ENCODE measurements at regions not wholly inside any gene's neighbourhood (a gene's known extent, or its start where the extent isn't known, plus 50 kb on each side); places are given as distances from the start of the nearest gene placed in this dataset.
"Not testable (repeated sequence)": the region's sequence is repeated elsewhere in the genome, so short reads cannot be mapped to it uniquely, and the experiment has no call there.

DNA sequence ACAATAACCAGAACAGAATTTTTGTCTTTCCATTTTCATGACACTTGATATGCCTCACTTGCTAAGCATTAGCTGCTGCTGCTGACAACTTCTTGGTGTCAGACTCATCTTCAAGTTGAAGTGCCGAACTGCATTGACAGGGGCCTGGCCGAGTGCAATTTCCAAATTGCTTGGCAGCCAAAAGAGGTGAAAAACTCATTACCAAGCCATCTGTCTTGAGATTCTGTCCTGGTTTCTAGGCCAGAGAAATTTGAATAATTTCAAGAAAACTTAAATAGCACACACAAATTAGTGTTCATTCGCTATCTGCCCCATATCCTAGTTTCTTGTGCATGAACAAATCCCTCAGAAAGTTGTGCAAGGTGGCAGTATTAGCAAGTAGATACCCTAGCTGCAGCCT is 165.3 kb upstream of the RASSF8 start:
- no peak for DNase-seq

DNA sequence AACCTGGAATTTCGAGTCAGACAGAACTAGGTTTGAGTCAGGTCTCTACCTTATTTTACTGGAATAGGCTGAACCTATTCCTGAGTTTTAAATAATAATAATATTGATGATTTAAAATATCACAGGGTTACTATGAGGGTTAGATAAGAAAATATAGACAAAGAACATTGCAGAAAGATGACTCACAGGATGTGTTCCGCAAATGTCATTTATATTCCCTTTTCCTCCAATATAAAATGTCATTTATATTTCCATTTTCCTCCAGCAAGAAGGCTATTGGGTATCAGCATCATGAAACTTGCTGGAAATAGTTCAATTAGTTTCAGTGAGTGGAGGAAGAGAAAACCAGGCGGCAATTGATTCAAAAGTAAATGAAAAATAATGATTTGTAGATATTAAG is 163.9 kb upstream of the RASSF8 start:
- DNase-seq = no peak

DNA sequence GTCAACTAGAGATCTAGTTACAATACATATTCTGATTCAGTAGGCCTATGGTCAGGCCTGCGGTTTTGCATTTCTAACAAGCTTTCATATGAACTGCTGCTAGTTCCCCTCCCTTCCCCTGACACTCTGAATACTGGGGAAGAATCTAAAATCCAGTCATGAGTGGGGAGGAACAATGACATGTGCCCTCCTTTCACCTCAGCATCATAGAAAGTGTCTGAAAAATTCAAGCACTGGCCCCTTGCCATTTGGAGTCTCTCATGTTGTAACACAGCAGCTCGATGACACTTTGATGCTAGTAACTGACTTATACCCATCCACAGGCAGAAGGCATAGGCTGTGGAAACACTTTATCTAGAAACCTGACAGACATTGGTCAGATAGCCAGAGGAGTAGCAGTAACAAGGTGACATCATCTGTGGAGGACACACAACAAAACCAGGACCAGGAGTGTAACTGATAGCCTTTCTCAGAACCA is 161.9 kb upstream of the RASSF8 start:
- DNase-seq = no peak

DNA sequence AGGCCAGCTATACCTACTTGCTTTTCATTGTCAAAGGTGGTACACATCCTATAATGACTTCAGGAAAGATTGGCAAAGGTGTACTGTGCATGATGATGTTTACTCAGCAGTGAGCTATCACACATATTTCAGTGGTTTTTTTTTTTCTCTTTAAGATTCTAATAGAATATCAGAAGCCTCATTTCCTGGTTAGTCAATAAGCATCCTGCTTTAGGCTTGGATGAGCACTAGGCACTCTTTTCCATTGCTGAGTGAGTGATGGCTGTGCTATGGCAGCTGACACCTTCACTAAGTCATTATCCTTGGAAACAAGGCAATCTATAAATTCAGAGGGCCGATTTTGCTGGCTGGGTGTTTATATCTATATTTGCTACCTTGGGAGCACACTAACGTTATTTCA is 161.1 kb upstream of the RASSF8 start:
- no peak for DNase-seq

DNA sequence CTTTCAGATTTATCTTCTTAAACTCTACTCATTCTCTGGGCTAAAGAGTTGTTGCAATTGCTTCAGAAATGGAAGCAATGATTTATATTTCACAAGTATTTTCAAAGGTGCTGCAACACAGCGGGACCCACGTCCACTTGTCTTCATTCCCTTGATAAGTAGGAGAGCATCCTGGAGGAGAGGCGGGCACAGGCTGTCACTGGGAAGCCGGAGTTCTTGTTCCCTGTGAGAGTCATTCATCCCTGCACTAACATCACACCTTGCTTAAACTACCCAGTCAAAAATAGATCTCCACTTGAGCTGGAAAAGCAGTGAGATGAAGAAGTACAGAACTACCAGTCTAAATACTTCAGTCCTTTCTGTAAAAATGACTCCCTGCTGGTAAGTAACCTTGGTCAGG is 160.5 kb upstream of the RASSF8 start:
- DNase-seq = no peak

DNA sequence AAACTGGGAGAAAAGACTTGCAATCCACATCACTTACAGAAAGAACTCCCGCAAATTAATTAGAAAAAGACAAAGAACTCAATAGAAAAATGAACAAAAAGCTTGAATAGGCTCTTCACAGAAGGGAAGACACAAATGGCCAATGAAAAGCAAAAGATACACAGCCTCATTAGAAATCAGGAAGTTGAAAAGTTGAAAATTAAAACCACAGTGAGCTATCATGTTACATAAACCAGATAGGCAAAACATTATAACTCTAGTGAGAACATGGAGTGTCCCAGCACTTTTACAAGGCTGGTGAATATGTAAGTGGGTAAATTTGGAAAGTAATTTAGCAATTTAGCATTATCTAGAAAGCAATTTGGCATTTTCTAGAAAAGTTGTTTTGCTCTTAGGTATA is 158.4 kb upstream of the RASSF8 start:
- no peak for DNase-seq

DNA sequence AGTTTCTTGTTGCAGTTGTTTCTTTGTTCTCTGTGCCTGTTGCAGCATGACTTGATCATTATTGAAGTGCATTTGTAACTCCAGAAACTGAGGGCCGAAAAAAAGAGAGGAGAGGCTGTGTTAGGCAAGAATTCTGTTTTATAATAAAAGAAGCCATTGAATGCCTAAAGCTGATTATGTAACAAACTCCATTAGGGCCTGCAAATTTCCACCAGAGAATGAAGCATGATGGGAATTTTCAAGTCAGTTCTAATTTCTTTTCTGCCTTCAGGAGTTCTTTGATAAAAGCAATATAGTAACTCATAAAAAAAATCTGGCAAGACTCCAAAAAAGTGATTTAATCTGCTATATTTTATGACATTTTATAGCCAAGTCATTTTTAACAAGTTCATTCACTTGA is 156.7 kb upstream of the RASSF8 start:
- DNase-seq = no peak

DNA sequence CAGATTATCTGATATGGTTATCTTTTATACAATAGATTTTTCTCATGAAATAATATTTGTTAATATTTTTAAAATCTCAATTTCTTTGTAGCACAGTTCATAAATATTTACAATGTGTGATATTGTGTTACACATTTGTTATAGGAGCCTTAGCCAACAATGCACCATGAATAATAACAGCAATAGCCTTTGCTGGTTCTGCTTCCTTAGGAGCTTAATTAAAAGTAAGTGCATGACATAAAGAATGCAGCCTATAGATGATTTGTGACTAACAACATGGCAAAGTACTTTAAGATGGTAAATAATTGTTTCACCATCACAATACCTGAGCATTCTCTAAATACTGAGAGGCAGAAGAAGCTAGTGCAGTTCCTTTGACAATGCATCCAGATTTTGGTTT is 156.3 kb upstream of the RASSF8 start:
- DNase-seq = no peak

DNA sequence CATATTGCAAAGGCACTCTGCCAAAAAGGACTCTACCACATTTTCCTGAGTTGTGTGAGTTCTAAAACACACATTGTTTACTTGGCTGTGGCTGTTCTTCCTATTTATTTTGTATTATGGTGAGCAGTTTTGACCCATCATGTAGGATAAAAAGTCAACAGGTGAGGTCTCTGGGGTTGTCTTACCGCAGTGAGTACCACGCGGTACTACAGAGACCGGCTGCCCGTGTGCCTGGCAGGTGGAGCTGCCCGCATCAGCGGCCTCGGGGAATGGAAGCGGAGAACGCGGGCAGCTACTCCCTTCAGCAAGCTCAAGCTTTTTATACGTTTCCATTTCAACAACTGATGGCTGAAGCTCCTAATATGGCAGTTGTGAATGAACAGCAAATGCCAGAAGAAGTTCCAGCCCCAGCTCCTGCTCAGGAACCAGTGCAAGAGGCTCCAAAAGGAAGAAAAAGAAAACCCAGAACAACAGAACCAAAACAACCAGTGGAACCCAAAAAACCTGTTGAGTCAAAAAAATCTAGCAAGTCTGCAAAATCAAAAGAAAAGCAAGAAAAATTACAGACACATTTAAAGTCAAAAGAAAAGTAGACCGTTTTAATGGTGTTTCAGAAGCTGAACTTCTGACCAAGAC is 155.3 kb upstream of the RASSF8 start:
- not testable (repeated sequence) for DNase-seq

DNA sequence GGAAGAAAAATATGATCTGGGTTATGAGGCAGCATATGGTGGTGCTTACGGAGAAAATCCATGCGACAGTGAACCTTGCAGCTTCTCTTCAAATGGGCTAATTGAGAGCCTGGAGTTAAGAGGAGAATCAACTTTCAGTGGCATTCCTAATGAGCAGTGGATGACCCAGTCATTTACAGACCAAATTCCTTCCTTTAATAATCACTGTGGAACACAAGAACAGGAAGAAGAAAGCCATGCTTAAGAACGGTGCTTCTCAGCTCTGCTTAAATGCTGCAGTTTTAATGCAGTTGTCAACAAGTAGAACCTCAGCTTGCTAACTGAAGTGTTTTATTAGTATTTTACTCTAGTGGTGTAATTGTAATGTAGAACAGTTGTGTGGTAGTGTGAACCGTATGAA is 154.2 kb upstream of the RASSF8 start:
- not testable (repeated sequence) for DNase-seq

DNA sequence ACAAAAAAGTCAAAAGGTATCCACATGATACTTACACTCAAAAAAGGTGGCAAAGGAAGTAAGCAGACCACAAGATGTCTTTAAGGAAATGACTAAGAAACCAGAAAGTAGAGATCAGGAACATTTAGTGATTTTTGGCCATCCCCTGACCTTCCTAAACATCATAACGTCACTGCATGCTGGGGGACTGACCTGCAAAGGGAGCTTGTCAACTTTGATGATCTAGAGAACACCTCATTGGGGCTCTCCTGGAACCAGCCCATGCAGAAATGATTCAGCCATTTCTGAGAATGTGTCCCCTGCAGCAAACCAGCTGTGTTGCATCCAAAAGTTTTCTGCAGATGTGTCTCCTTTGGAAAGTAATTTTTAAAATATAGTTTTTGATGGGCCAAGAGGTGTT is 152.2 kb upstream of the RASSF8 start:
- no peak for DNase-seq

DNA sequence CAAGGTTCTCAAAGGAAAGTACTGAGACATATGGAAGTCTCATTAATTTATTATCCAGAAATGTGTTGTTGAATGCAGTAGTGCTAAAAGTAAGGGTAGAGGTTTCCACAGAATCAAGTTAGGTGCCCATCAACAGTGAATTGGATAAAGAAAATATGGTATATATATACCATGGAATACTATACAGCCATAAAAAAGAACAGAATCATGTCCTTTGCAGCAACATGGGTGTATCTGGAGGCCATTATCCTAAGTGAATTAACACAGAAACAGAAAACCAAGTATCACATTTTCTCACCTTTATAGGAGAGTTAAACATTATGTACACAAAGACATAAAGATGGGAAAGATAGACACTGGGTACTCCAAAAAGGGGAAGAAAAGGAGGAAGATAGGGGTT is 149.9 kb upstream of the RASSF8 start:
- no peak for DNase-seq

DNA sequence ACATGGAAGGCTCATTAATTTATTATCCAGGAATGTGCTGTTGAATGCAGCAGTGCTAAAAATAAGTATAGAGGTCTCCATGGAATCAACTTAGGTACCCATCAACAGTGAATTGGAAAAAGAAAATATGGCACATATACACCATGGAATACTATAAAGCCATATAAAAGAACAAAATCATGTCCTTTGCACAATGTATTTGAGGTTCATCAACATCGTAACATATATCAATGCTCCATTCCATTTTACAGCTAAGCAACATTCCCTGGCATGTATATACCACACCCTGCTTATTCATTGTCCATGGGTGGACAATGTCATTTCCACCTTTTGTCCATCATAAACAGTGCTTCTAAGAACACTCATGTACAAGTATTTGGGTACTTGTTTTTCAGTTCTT is 147.8 kb upstream of the RASSF8 start:
- no peak for DNase-seq

DNA sequence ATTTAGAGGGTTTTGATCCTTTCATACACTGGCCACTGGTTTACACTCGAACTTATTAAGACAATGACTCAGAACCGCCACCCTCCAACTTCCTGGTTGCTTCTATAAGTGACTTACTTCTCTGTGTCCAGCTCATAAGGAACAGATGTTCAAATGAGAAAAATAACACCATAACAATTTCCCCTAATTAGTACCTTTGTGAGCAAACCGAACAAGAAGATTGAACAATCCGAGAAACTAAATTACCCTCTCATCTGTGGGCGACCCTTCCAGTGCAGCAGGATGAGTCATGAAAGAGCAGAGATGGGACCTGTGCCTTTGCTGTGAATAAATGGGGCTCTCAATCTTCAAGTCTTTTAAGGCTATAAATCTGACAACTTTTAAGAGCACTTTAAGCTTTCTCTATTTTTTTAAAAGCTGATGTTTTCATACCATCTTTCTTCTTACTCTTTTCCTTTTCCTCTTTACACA is 146.8 kb upstream of the RASSF8 start:
- no peak for DNase-seq

DNA sequence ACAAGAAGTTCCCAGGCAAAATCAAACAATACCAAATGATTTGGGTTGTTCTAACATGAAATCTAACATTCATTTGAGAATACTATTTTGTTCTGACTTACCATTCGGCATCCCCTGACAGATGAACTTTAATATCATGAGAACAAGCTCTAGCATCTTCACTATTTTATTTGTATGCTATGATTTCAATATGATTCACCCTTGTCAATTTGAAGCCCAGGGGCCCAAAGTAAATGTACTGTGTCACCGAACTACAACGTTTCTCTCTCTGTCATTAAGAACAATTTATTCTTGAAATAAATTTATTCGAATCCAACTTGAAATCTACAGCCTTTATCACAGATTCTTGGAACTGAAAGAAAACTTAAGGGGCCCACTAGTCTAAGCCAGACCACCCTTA is 146.2 kb upstream of the RASSF8 start:
- no peak for DNase-seq

DNA sequence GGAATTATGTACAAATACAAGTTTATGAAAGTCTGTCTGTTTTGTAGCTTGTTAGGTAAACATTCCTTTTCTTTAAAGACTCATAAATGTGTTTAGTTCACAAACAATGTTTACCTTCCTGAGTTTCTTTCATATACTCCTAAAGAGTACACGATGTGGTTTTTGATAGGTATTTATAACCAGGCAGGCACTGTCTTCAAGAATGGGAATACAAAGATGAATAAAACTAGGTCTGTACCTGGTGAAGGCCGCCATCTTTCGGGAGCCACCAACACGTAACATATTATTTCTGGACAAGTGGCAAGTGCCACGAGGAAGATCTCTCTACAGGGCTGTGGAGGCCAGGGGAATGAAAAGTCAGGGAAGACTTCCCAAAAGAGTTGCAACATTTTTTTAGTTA is 144.6 kb upstream of the RASSF8 start:
- no peak for DNase-seq

DNA sequence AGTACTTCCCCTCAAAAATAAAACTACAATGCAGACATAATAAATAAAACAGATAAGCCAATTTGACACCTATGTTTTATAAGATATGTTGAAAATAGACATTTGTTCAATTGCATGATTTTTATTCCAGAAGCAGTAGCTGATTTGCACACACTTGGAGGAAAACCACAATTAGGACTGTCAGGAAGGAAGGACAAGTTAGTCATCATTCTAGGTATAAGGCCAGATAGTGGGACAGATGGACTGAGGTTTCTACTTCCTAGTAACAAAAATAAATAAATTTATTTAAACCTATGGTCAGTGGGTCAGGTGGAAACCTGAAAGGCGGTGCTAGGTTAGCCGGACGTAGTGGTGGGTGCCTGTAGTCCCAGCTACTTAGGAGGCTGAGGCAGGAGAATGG is 141.8 kb upstream of the RASSF8 start:
- no peak for DNase-seq

DNA sequence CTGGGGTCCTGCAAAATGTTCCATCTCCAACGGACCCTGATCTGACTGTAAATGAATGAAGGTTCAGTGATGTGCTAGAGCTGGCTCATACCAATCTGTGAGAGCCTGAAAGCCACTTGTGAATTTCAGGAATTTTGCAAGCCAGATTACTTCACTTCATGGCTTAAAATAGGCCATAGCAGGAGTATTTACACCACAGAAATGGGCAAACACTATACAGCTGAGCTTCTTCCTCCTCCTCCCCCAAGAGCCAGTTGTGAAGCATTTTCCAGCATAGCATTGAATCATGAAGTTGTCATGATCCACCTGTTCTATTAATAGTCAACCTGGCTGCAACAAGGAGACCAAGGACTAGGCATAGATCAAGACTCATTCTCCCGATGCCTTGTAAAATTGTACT is 141.3 kb upstream of the RASSF8 start:
- DNase-seq = no peak

DNA sequence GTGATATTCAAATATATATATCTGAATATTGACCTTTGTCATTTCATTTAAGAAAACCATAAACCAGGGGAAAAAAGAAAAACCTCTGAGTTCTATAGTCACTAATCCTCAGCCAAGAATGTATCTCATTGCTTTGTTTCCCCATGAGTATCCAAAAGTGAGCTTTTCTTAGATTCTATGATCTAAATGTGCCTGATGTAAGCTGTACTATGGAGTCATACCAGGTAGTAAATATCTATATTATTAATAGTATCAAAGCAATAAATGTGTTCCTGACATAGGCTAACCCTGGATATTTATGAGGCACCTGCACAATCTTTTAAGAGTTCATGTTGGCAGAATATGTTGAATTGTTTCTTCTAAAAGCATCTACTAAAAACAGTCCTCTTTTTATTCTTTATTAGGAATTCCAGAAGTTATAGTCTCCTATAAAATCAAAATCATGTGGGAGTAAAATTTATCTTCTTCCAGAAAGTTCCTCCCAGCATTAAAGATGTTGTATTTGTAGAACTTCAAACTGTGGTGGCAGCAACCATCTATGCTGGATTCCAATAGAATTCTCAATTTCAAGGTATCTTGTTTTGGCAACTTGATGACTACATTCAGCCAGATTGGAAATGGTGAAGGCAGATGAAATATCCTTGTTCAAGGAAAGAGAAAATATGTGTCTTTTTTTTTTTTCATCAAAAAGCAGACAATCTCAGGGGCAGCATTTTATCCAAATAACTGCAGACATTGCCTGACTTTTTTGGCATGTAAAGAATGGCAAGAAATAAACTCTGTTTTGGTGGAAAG is 139.7 kb upstream of the RASSF8 start:
- DNase-seq = no peak

DNA sequence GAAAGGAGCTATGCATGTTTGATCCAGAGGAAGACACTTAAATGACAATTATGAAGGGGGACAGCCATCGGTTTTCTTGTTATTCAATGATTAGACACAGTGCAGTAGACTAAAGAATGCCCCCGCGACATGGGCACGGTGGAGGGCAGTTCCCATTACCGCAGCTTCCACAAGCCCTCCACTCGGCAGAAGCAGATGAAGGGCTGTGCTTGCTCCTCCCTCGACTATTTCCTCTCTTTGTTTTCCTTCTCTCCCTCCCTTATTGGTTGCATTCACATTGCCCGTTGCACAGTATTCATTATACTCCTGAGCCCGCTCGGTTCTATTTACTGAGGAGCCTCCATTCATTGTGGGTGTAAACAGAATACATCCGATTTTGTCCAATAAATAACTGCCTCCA is 138.8 kb upstream of the RASSF8 start:
- no peak for DNase-seq

DNA sequence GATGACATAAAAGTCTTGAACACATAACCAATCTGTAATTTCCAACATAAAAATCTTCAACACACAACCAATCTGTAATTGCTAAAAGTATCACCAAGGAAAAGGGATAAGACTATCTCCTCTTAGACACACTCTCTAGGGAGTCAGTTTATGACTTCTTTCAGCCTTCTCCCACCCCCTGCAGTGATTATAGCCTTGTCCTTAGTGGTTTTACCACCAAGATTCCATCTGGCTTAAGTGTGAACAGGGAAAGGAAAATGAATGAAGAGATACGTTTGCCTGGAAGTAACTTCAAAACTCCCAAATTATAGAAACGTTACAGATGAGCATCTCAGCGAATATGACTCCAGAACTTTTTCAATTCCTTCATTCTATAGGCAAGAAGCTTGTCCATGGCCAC is 136.2 kb upstream of the RASSF8 start:
- DNase-seq = no peak

DNA sequence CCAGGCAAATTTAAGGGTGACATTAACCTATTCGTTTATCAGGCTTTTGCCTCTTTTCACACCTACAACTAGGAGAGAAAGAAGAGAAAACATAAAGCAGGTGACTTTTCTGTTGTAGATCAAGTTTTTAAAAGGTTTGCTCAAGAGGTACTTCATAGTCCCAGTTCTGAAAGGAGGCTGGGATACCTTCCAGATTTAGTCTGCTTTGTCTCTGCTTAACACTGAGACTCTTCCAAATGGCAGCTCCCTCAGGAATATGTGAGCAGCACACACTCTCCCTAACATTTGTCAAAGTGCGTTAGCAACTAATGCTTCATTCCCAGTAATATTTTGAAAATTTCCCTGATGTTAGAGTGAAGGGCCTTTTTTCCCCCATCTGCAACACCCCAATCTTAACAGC is 133.7 kb upstream of the RASSF8 start:
- no peak for DNase-seq

DNA sequence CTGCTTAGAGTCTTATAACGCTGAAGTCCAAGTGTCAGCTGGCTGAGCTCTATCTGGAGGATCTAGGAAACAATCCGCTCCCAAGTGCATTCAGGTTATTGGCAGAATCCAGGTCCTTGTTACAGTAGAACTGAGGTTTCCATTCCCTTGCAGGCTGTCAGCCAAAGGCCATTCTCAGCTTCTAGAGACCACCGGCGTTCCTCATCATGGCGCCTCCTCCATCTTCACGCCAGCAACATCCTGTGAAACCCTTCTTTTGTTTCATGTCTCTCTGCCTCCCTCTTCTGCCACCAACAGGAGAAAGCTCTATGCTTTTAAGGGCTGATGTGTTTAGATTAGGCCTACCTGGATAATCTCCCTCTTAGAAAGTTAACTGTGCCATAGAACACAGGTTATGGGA is 133.0 kb upstream of the RASSF8 start:
- DNase-seq = no peak

DNA sequence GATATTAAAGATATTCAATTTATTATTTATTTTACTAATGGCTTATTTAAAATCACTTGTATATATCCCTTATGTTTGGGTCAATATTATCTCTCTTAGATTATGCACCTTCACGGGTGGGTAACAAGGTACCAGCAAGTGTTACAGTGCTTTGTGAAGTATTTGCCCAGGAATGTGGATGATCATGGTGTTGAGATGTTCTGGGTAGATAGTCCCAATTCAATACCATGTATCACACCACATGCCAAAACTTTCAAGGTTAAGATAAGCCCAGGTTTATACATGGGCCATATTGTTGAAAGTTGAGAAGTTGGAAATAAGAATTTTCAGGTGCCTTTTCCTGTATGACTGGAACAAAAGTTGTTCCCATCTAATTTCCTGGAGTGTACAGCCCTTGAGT is 131.3 kb upstream of the RASSF8 start:
- DNase-seq = no peak

Data from left kidney (tissue), 1 donor.